SKM-1 (cell line): ENCODE measurements at regions not wholly inside any gene's neighbourhood (a gene's known extent, or its start where the extent isn't known, plus 50 kb on each side); places are given as distances from the start of the nearest gene placed in this dataset.
"Not testable (repeated sequence)": the region's sequence is repeated elsewhere in the genome, so short reads cannot be mapped to it uniquely, and the experiment has no call there.

Experiments
- DNase-seq: peaks from one replicate; lab custom pipeline; 2025; ENCODE audit not compliant: unreplicated experiment; lab: John Stamatoyannopoulos, UW

- DNase-seq: no peak
Measured at GRCh38 chr2:103364177-103364576, 602.3 kb downstream of the TMEM182 start.

GRCh38 chr2:103365071-103365470 lies 603.2 kb downstream of the TMEM182 start:
- no peak for DNase-seq

GRCh38 chr2:103367877-103368276 lies 606.0 kb downstream of the TMEM182 start:
- DNase-seq: no peak

DNA sequence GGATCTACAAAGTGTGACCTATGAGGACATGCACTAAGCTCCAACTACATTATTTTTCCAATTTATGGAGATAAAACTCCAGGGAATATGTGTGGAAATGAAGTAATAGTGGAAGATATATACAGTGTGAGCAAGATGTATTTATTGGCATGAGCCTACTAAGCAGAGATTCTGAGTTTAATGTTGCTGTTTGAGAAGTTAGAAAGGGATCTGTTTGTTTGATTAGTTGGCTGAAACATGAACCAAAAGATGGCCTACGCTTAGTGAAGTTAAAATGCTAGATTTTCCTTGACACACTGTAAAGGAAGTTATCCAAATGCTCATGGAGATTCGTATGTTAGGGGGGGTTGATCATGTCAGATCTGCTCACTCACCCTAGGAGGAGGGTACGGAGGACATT lies 621.7 kb downstream of the TMEM182 start:
- DNase-seq: no peak

DNA sequence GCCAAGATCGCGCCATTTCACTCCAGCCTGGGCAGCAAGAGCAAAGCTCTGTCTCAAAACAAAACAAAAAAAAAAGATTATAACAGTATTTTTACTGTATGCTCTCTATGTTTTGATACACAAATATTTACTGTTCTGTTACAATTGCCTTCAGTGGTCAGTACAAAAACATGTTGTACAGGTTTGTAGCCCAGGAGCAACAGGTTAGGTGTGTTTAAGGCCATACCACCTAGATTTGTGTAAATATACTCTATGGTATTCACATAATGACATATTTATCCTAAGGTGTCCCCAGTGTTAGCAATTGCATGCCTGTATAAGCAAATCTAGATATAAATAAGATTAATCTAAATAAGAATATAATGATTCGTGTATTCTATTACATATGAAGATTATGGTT lies 625.0 kb downstream of the TMEM182 start:
- DNase-seq: no peak

DNA sequence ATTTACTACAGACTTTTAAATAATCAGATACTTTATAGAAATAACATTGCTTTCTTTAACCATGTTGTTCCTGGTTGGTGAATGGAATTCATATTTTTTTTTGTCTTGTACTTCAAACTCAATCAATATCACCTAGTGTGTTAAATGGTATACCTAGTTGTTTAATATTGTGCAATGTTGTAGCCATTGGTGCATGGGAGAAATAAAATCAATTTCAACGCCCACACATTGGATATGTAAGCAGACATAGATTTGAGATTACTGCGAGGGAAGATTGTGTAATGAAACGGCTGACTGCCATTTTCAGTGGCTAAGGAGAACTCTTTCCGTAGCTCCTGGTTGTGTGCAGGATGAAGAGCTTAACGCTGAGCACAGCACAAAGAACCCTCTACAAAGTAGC lies 626.1 kb downstream of the TMEM182 start:
- DNase-seq: no peak

- DNase-seq: no peak
Measured at GRCh38 chr2:103396152-103396551, 634.3 kb downstream of the TMEM182 start.

DNA sequence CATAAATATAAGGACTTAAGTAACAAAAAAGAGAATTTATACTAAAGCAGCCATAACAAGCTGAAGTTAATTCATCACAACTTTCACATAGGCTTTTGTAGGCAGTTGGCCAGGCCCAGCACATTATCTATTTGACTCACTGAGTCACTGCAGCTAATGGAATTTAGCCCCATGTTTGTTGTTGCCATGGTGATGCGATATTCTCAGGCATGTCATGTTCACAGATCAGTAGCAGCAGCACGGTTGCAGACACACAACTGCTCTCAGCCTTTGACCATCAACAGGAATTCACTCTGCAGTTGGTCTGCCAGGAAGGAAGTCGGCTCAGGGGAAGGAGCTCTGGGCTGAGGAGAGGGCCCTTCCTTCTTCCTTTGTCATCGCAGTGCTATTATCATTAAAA lies 639.8 kb downstream of the TMEM182 start:
- DNase-seq: no peak

DNA sequence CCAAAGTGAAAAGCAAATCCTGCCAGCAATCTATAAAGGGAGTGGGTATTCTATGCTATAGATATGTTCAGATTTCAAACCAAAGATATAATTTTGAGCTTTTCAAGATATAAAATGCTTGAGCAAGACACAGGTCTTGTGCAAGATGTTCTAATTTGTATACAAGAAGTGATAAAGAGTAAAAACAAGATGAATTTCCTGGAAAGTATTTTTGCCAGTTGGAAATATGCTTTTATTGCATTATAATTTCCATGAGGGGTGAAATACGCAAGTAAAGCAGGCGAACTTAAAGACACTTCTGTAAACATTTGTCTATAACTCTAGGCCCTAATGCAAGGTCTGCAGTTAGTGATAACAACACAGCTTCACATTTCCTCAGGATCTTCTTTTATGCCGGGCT lies 640.5 kb downstream of the TMEM182 start:
- no peak for DNase-seq

DNA sequence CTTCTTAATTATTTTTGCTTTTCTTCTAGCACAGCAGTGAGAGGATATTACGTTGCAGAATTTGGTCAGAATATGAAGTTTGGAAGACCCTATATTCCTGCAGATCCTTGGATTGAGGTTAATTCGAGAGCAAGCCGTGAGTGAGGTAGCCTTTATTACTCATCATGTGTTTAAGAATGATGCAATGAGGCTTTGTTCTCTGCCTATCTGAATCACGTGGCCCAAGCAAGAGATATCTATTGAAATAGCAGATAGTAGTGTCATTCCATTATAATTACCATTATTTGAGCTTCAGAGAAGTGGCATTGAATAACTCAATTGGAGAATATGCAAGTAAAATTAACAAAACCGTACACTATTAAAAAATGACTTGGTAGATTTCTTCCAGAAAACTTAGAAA lies 641.1 kb downstream of the TMEM182 start:
- DNase-seq: no peak

DNA sequence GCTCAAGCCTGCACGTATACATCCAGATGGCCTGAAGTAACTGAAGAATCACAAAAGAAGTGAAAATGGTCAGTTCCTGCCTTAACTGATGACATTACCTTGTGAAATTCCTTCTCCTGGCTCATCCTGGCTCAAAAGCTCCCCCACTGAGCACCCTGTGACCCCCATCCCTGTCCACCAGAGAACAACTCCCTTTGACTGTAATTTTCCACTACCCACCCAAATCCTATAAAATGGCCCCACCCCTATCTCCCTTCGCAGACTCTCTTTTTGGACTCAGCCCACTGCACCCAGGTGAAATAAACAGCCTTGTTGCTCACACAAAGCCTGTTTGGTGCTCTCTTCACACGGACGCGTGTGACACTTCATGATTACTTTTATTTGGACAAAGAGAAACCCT lies 641.6 kb downstream of the TMEM182 start:
- DNase-seq: not testable (repeated sequence)

DNA sequence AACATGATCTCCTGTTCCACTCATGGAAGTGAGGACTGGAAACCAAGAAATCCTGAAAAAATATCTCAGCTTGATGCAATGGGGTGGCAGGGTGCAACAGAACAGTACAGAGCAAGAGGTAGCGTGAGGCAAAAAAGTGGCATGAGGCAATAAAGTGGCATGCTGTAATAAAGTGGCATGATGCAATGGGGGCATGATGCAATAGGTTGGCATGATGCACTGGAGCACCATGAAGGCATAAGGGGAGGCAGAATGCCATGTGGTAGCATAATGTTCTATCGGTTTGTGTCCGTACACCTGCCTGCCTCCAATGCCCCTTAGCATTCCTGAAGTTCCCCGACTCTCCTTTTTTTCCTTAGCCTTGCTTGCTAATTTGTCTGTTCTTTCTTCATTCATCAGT lies 648.4 kb downstream of the TMEM182 start:
- no peak for DNase-seq

GRCh38 chr2:103419506-103419905 lies 657.7 kb downstream of the TMEM182 start:
- no peak for DNase-seq

DNA sequence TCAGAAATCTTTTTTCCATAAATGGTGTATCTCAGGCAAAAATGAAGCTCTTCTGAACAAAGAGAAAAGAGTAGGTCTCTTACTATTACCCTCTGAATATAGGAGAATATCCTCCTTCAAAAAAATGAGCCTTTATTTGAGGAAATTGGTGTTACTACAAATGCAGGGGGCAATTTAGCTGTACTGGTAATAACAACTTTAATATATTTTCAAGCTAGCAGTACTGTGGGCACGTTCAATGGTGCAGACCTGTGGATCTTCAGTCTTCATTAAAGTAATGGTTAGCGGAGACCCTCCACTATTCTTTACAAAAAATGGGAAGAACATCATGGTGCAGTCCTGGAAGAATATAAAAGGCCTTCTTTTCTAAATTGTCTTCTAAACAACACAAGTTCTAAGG lies 661.3 kb downstream of the TMEM182 start:
- no peak for DNase-seq

GRCh38 chr2:103427567-103427966 lies 665.7 kb downstream of the TMEM182 start:
- DNase-seq: no peak

DNA sequence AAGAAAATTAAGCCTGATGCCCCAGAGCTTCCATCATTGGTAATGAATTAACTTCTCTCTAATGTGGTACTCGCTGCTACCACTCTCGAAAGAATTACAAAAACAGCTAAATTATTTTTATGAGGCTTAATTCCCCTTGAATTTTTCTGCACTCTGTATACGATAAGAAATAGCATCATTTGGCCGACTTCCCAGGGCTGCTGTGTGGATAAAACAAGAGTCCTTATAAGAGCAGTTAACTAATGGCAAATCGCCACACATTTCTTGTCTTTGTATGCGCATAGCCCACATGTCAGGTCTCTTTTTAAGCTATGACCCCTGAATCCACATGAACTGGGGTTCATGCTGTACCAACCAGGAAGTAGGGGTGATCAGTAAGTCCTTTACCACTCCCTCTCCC lies 668.4 kb downstream of the TMEM182 start:
- no peak for DNase-seq

- no peak for DNase-seq
Measured at GRCh38 chr2:103435010-103435409, 673.2 kb downstream of the TMEM182 start.

GRCh38 chr2:103437161-103437560 lies 675.3 kb downstream of the TMEM182 start:
- DNase-seq: no peak

GRCh38 chr2:103445347-103445746 lies 683.5 kb downstream of the TMEM182 start:
- no peak for DNase-seq

GRCh38 chr2:103448495-103448894 lies 686.7 kb downstream of the TMEM182 start:
- DNase-seq: no peak

- DNase-seq: no peak
Measured at GRCh38 chr2:103451283-103451682, 689.5 kb downstream of the TMEM182 start.

GRCh38 chr2:103459283-103459682 lies 697.5 kb downstream of the TMEM182 start:
- no peak for DNase-seq

GRCh38 chr2:103462101-103462500 lies 700.3 kb downstream of the TMEM182 start:
- no peak for DNase-seq

GRCh38 chr2:103462712-103463111 lies 700.9 kb downstream of the TMEM182 start:
- DNase-seq: no peak
